ENCODE measurements at regions not wholly inside any gene's neighbourhood (a gene's known extent, or its start where the extent isn't known, plus 50 kb on each side); places are given as distances from the start of the nearest gene placed in this dataset.
A peak's percentile ranks its signal among the peaks of the same experiment; 100 is the strongest.
"Not testable (repeated sequence)": the region's sequence is repeated elsewhere in the genome, so short reads cannot be mapped to it uniquely, and the experiment has no call there.

DNA sequence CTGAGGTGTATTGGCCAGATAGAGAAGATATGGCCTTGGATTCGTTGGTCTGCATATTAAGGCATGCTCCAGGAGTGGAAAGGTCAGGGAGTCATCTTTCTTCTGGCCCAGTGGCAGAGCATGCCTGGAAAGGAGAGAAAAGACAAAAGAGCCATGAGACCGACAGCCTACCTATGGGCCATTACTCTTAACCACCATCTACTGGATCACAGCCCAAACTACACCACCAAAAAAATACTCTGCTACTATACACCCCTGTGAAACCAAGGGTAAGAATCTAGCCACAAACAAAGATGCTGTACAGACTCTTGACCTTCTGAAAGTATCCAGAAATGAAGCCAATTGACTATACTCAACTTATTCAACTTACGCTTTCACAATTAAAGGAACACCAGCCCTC lies 96.1 kb upstream of the PLSCR5 start:
- no peak for DNase-seq (ENCODE audit: low read depth in 2 of 2)
- TF ChIP-seq, protein P1, sequence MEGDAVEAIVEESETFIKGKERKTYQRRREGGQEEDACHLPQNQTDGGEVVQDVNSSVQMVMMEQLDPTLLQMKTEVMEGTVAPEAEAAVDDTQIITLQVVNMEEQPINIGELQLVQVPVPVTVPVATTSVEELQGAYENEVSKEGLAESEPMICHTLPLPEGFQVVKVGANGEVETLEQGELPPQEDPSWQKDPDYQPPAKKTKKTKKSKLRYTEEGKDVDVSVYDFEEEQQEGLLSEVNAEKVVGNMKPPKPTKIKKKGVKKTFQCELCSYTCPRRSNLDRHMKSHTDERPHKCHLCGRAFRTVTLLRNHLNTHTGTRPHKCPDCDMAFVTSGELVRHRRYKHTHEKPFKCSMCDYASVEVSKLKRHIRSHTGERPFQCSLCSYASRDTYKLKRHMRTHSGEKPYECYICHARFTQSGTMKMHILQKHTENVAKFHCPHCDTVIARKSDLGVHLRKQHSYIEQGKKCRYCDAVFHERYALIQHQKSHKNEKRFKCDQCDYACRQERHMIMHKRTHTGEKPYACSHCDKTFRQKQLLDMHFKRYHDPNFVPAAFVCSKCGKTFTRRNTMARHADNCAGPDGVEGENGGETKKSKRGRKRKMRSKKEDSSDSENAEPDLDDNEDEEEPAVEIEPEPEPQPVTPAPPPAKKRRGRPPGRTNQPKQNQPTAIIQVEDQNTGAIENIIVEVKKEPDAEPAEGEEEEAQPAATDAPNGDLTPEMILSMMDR (IDR thresholded peaks at IDR 0.05; ENCODE audit: low read depth, low read length), result no peak
- no peak overlapping the region for H3K4me3 ChIP-seq (replicated peaks in 1 of 2; ENCODE audit: low read depth in 2 of 2, low read length in 2 of 2)

GRCh38 chr3:146700025-146700424 lies 94.9 kb upstream of the PLSCR5 start:
- not testable (repeated sequence) for DNase-seq (ENCODE audit: low read depth in 2 of 2); H3K4me3 ChIP-seq (replicated peaks in 1 of 2; ENCODE audit: low read depth in 2 of 2, low read length in 2 of 2)

- no peak for DNase-seq (ENCODE audit: low read depth in 2 of 2)
- no peak overlapping the region for H3K4me3 ChIP-seq (replicated peaks in 1 of 2; ENCODE audit: low read depth in 2 of 2, low read length in 2 of 2)
- TF ChIP-seq, protein P1 (IDR thresholded peaks at IDR 0.05; ENCODE audit: low read depth, low read length), result no peak
Measured at GRCh38 chr3:146692254-146692653, 87.1 kb upstream of the PLSCR5 start.

DNA sequence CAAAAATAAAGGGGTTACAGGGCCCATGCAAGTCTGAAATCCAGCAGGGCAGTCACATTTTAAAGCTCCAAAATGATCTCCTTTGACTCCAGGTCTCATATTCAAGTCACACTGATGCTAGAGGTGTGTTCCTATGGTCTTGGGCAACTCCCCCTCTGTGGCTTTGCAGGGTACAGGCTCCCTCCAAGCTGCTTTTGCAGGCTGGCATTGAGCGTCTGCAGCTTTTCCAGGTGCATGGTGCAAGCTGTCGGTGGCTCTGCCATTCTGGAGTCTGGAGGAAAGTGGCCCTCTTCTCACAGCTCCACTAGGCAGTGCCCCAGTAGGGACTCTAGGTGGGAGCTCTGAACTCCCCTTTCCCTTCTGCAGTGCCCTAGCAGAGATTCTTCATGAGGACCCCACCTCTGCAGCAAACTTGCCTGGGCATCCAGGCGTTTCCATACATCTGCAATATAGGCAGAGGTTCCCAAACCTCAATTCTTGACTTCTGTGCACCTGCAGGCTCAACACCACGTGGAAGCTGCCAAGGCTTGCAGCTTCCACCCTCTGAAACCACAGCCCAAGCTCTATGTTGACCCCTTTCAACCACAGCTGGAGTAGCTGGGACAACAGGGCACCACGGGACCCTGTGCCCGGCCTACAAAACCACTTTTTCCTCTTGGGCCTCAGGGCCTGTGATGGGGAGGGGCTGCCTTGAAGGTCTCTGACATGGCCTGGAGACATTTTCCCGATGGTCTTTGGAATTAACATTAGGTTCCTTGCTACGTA lies 80.1 kb upstream of the PLSCR5 start:
- TF ChIP-seq, protein P1 (IDR thresholded peaks at IDR 0.05; ENCODE audit: low read depth, low read length), result no peak
- no peak for DNase-seq (ENCODE audit: low read depth in 2 of 2)
- no peak overlapping the region for H3K4me3 ChIP-seq (replicated peaks in 1 of 2; ENCODE audit: low read depth in 2 of 2, low read length in 2 of 2)

- TF ChIP-seq, protein P1 (IDR thresholded peaks at IDR 0.05; ENCODE audit: low read depth, low read length), result no peak
- no peak overlapping the region for H3K4me3 ChIP-seq (replicated peaks in 1 of 2; ENCODE audit: low read depth in 2 of 2, low read length in 2 of 2)
- peak; percentile 1 to 34 for DNase-seq (ENCODE audit: low read depth in 2 of 2)
Measured at GRCh38 chr3:146682171-146682570, 77.0 kb upstream of the PLSCR5 start.

GRCh38 chr3:146680617-146681016 lies 75.5 kb upstream of the PLSCR5 start:
- TF ChIP-seq, protein P1 (IDR thresholded peaks at IDR 0.05; ENCODE audit: low read depth, low read length), result no peak
- DNase-seq (ENCODE audit: low read depth in 2 of 2), result no peak
- no peak overlapping the region for H3K4me3 ChIP-seq (replicated peaks in 1 of 2; ENCODE audit: low read depth in 2 of 2, low read length in 2 of 2)

- DNase-seq (ENCODE audit: low read depth in 2 of 2), result no peak
- TF ChIP-seq, protein P1 (IDR thresholded peaks at IDR 0.05; ENCODE audit: low read depth, low read length), result no peak
- no peak overlapping the region for H3K4me3 ChIP-seq (replicated peaks in 1 of 2; ENCODE audit: low read depth in 2 of 2, low read length in 2 of 2)
Measured at GRCh38 chr3:146679995-146680394, 74.8 kb upstream of the PLSCR5 start.

Data from cardiac fibroblast (primary cell).